ENCODE measurements at regions not wholly inside any gene's neighbourhood (a gene's known extent, or its start where the extent isn't known, plus 50 kb on each side); places are given as distances from the start of the nearest gene placed in this dataset.

DNA sequence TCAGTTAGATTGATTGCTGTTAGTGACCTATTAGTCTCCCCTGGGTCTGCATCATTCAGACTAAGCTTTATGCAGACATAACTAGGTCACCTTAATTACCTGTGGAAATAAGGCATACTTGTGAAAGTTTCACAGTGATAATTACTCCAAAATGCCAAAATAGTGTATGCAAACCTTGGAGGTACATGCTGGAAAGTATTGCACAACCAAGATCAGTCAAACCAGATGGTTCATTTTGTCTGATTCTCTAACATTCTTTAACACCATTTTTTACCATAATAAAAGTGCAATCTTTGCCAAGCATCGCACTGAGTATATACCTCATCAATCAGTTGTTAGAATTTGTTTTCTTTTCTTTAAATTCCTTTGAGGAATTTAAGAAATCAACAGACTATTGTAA is 186.3 kb upstream of the TMEFF2 start:
- DNase-seq (ENCODE audit: low read depth), result no peak
- no peak overlapping the region for H3K4me3 ChIP-seq (ENCODE audit: low read depth, low read length)
- TF ChIP-seq, protein P1, sequence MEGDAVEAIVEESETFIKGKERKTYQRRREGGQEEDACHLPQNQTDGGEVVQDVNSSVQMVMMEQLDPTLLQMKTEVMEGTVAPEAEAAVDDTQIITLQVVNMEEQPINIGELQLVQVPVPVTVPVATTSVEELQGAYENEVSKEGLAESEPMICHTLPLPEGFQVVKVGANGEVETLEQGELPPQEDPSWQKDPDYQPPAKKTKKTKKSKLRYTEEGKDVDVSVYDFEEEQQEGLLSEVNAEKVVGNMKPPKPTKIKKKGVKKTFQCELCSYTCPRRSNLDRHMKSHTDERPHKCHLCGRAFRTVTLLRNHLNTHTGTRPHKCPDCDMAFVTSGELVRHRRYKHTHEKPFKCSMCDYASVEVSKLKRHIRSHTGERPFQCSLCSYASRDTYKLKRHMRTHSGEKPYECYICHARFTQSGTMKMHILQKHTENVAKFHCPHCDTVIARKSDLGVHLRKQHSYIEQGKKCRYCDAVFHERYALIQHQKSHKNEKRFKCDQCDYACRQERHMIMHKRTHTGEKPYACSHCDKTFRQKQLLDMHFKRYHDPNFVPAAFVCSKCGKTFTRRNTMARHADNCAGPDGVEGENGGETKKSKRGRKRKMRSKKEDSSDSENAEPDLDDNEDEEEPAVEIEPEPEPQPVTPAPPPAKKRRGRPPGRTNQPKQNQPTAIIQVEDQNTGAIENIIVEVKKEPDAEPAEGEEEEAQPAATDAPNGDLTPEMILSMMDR (IDR thresholded peaks at IDR 0.05; ENCODE audit: insufficient read depth, low read depth, low read length), result no peak

GRCh38 chr2:192379736-192380135 is 185.0 kb upstream of the TMEFF2 start:
- TF ChIP-seq, protein P1 (IDR thresholded peaks at IDR 0.05; ENCODE audit: insufficient read depth, low read depth, low read length), result no peak
- DNase-seq (ENCODE audit: low read depth), result no peak
- H3K4me3 ChIP-seq (ENCODE audit: low read depth, low read length), result no peak overlapping the region

DNA sequence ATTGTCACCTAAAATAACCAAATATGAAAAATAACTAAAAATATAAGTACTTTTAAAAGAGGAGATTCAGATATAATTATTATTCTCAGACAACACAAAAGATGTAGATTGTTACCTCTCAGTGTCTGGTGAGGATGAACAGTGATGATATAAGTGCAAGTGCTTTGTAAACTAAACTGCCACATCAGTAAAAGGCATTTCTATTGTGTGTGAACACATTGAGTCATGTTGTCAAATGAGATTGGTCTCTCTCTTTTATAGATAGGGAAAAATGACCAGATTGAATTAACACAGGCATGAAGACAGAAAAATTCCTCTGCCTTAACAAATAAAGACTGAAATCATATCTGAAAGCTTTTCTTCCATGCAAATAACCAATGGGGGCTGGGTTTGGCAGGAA is 182.4 kb upstream of the TMEFF2 start:
- no peak for DNase-seq (ENCODE audit: low read depth)
- TF ChIP-seq, protein P1 (IDR thresholded peaks at IDR 0.05; ENCODE audit: insufficient read depth, low read depth, low read length), result no peak
- no peak overlapping the region for H3K4me3 ChIP-seq (ENCODE audit: low read depth, low read length)

DNA sequence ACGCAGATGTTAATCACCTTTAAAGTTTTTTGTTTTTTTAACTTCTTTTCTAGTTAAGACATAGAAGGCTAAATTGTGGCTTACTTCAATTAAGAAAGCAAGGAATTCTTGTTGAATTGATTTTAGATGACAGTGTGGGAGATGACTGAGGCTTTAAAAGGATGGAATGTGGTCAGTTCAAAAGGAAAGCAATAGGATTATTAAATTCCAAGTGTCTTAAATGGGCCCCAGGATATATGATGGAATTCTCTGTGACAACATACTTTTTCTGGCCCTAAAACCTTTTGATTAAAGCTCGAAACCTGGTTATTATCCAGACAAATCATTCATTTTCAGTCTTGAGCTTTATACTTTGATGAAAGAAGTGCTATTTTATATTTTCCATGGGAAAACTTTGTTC is 179.0 kb upstream of the TMEFF2 start:
- TF ChIP-seq, protein P1 (IDR thresholded peaks at IDR 0.05; ENCODE audit: insufficient read depth, low read depth, low read length), result no peak
- H3K4me3 ChIP-seq (ENCODE audit: low read depth, low read length), result no peak overlapping the region
- no peak for DNase-seq (ENCODE audit: low read depth)

DNA sequence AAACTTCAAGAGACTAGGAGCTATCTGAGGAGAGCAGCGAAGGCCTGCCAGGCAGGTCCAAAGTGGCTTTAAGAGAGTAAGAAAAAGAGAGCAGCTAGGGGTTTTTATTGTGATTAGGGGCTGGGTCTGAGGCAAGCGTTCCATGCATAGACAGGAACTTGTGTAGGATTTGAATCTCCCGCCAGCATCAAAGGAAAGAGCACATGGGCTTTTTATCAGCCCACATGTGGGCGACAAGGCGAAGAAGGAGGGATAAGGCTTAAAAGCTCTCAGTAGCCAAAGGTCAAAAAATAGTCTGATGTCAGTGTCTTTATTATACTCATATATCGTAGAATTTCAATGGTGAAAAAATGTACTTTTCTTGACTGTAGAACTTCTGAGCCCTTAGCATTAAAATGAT is 178.5 kb upstream of the TMEFF2 start:
- TF ChIP-seq, protein P1 (IDR thresholded peaks at IDR 0.05; ENCODE audit: insufficient read depth, low read depth, low read length), result no peak
- DNase-seq (ENCODE audit: low read depth), result no peak

DNA sequence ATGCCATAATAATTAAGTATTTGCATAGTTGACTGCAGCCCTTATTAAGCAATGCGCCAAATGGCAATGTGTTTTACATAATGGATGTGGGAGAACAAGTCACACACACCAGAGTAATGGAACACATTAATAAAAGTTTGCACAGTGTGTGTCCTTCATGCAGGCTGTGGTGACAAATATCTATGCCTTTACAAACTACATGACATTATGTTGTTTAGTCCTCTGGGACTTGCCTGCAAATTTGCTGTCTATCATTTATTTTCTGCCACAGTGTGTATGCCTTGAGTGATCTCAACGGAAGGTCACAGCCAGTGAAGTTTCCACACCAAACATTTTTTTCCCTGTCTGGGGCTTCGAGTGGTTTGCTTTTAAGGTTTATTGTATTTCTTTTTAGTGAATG is 175.2 kb upstream of the TMEFF2 start:
- TF ChIP-seq, protein P1 (IDR thresholded peaks at IDR 0.05; ENCODE audit: insufficient read depth, low read depth, low read length), result no peak
- no peak overlapping the region for H3K4me3 ChIP-seq (ENCODE audit: low read depth, low read length)
- DNase-seq (ENCODE audit: low read depth), result no peak

More for the DNA sequence above, 178.5 kb upstream of the TMEFF2 start:
- no peak overlapping the region for H3K4me3 ChIP-seq (ENCODE audit: low read depth, low read length)

- H3K4me3 ChIP-seq (ENCODE audit: low read depth, low read length), result no peak overlapping the region
- TF ChIP-seq, protein P1 (IDR thresholded peaks at IDR 0.05; ENCODE audit: insufficient read depth, low read depth, low read length), result no peak
- no peak for DNase-seq (ENCODE audit: low read depth)
Measured at GRCh38 chr2:192357217-192357616, 162.5 kb upstream of the TMEFF2 start.

All from fibroblast of villous mesenchyme (primary cell).